ENCODE measurements at regions not wholly inside any gene's neighbourhood (a gene's known extent, or its start where the extent isn't known, plus 50 kb on each side); places are given as distances from the start of the nearest gene placed in this dataset.

- no peaks in the 10 kb centered on the region for H3K27me3 ChIP-seq (ENCODE audit: control insufficient read depth, extremely low read depth, insufficient read depth, low read length)
- H3K9ac ChIP-seq (ENCODE audit: control insufficient read depth, extremely low read depth, insufficient read depth, low read length), result no peak overlapping the region
- no peaks in the 10 kb centered on the region for H3K79me2 ChIP-seq (ENCODE audit: control insufficient read depth, insufficient read depth, low read length)
- no peak for FAIRE-seq
- H3K36me3 ChIP-seq (ENCODE audit: control insufficient read depth in 2 of 2, extremely low read depth in 1 of 2, insufficient read depth in 2 of 2, low read length in 2 of 2), result no peaks in the 10 kb centered on the region
- H4K20me1 ChIP-seq (ENCODE audit: control insufficient read depth, extremely low read depth, insufficient read depth, low read length), result no peaks in the 10 kb centered on the region
- dilution Hi-C loops (cut with MboI; ENCODE audit: extremely low pct_ligation_motif_present, low sequenced_read_pairs), result no loop called here
- no peak overlapping the region for H3K27ac ChIP-seq (ENCODE audit: control insufficient read depth, insufficient read depth, low read length)
- H3K4me1 ChIP-seq (ENCODE audit: control insufficient read depth, extremely low read depth, insufficient read depth, low read length), result peaks cover 45% of the 10 kb centered on the region
- no peak overlapping the region for H3K4me3 ChIP-seq (ENCODE audit: control insufficient read depth in 2 of 3, extremely low read depth in 1 of 3, insufficient read depth in 2 of 3, low read depth in 1 of 3, low read length in 3 of 3)
- TF ChIP-seq EZH2 (IDR thresholded peaks at IDR 0.05; ENCODE audit: low read length) (no peak), CTCF (optimal IDR thresholded peaks at IDR 0.05 in 1 of 3, IDR thresholded peaks at IDR 0.05 in 1 of 3, conservative IDR thresholded peaks at IDR 0.05 in 1 of 3; ENCODE audit: extremely low read depth in 1 of 3, insufficient read depth in 2 of 3, low read length in 3 of 3) (no peak)
- H3K9me3 ChIP-seq (ENCODE audit: control insufficient read depth, low read depth, low read length), result no peaks in the 10 kb centered on the region
- DNase-seq (ENCODE audit: low read depth, low spot score), result no peak
- H3K9me1 ChIP-seq (ENCODE audit: control insufficient read depth, extremely low read depth, insufficient read depth, low read length), result no peaks in the 10 kb centered on the region
- no peak overlapping the region for H2AFZ ChIP-seq (ENCODE audit: control insufficient read depth, low read length)
- H3K4me2 ChIP-seq (ENCODE audit: control insufficient read depth, extremely low read depth, insufficient read depth, low read depth, low read length), result peak overlapping the region; percentile 9
Observed at GRCh38 chr2:177317857-177318256, 53.3 kb upstream of the NFE2L2 start.

- no peak for DNase-seq (ENCODE audit: low read depth, low spot score)
- Histone ChIP-seq H3K9me1 (ENCODE audit: control insufficient read depth, extremely low read depth, insufficient read depth, low read length) (no peaks in the 10 kb centered on the region), H3K27ac (ENCODE audit: control insufficient read depth, insufficient read depth, low read length) (no peak overlapping the region), H3K27me3 (ENCODE audit: control insufficient read depth, extremely low read depth, insufficient read depth, low read length) (no peaks in the 10 kb centered on the region), H3K9ac (ENCODE audit: control insufficient read depth, extremely low read depth, insufficient read depth, low read length) (no peak overlapping the region), H3K36me3 (ENCODE audit: control insufficient read depth in 2 of 2, extremely low read depth in 1 of 2, insufficient read depth in 2 of 2, low read length in 2 of 2) (no peaks in the 10 kb centered on the region), H3K9me3 (ENCODE audit: control insufficient read depth, low read depth, low read length) (no peaks in the 10 kb centered on the region), H3K4me3 (ENCODE audit: control insufficient read depth in 2 of 3, extremely low read depth in 1 of 3, insufficient read depth in 2 of 3, low read depth in 1 of 3, low read length in 3 of 3) (no peak overlapping the region), H3K79me2 (ENCODE audit: control insufficient read depth, insufficient read depth, low read length) (no peaks in the 10 kb centered on the region), H4K20me1 (ENCODE audit: control insufficient read depth, extremely low read depth, insufficient read depth, low read length) (no peaks in the 10 kb centered on the region), H2AFZ (ENCODE audit: control insufficient read depth, low read length) (no peak overlapping the region), H3K4me2 (ENCODE audit: control insufficient read depth, extremely low read depth, insufficient read depth, low read depth, low read length) (no peak overlapping the region), H3K4me1 (ENCODE audit: control insufficient read depth, extremely low read depth, insufficient read depth, low read length) (peaks cover 46% of the 10 kb centered on the region)
- FAIRE-seq, result no peak
- dilution Hi-C loops (cut with MboI; ENCODE audit: extremely low pct_ligation_motif_present, low sequenced_read_pairs), result no loop called here
- no peak for TF ChIP-seq EZH2 (IDR thresholded peaks at IDR 0.05; ENCODE audit: low read length)
- TF ChIP-seq CTCF (optimal IDR thresholded peaks at IDR 0.05 in 1 of 3, IDR thresholded peaks at IDR 0.05 in 1 of 3, conservative IDR thresholded peaks at IDR 0.05 in 1 of 3; ENCODE audit: extremely low read depth in 1 of 3, insufficient read depth in 2 of 3, low read length in 3 of 3), result no peak
Observed at GRCh38 chr2:177318613-177319012, 54.1 kb upstream of the NFE2L2 start.

All from keratinocyte (primary cell).